PFSK-1 (cell line): ENCODE measurements at regions not wholly inside any gene's neighbourhood (a gene's known extent, or its start where the extent isn't known, plus 50 kb on each side); places are given as distances from the start of the nearest gene placed in this dataset.
A peak's percentile ranks its signal among the peaks of the same experiment; 100 is the strongest.

Source experiments
- FOXP2 ChIP-seq: optimal IDR thresholded peaks from 2 replicates; pipeline ENCODE3; 2011; ENCODE audit warnings: borderline replicate concordance, control low read depth, inconsistent platforms; ENCODE audit not compliant: insufficient read depth; ENCODE audit errors: extremely low read length, extremely low read depth
- POLR2AphosphoS5 ChIP-seq: IDR thresholded peaks from 2 replicates; pipeline ENCODE4 v1.6.1; 2012; ENCODE audit warnings: low read depth, mild to moderate bottlenecking, control low read depth, low read length, moderate library complexity
- REST ChIP-seq, 2 experiments: IDR thresholded peaks; 2 replicates each; pipeline versions ENCODE4 v1.6.1 to v1.8.0; 2011 to 2012; ENCODE audit warnings: low read depth in 2 of 2, low read length in 2 of 2, control low read depth in 1 of 2, inconsistent platforms in 1 of 2, mild to moderate bottlenecking in 1 of 2, moderate library complexity in 1 of 2; ENCODE audit not compliant: insufficient read depth in 1 of 2
- SIN3A ChIP-seq: IDR thresholded peaks from 2 replicates; pipeline ENCODE4 v1.6.1; 2012; ENCODE audit warnings: mild to moderate bottlenecking, low read length, moderate library complexity, borderline replicate concordance; ENCODE audit not compliant: insufficient read depth
- TAF1 ChIP-seq: IDR thresholded peaks from 2 replicates; pipeline ENCODE4 v1.6.1; 2012; ENCODE audit warnings: low read length, control low read depth, borderline replicate concordance; ENCODE audit not compliant: insufficient read depth

DNA sequence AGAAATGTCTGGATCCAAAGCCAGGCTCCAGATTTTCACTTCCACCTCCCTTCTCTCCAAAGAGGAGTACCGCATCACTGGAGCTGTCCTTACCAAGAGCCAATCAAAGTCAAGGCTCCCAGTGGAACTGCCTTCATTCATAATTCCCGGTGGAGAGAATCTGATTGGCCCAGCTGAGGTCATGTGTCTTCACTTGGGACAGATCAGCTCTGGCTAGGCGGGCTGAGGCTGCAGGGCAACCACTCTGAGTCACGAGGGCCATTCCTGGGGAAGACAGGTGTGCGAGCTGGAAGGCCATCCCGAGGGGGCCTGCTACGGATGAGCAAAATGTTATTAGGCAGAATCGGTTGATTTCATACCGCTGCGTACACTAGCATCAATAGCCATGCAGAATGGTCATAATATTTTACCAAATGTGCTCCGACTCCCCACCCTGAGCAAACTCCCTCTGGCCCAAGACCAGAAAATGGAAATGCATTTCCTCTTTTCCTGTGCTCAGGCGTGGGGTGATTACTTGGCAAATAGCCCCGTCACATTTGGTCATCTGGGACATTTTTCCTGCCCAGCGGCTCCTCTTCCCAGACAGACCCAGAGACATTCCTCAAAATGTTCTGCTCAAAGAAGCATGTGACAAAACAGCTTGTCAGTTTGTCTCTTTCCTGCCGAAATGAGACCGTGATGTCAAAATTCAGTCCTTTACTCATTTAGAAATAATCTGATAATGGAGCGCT is 111.1 kb downstream of the AIPL1 start:
- TF ChIP-seq POLR2AphosphoS5 = 0 out of 2 replicates have a peak, but pooled peaks have one; percentile 28
- TF ChIP-seq TAF1 = no peak
- peak; percentile 48 for TF ChIP-seq FOXP2
- TF ChIP-seq SIN3A = peak; percentile 71; the same call in 1 of the 2 replicates
- peak in 1 of 2 experiments; percentile 27; a peak in 1 of 4 replicates for TF ChIP-seq REST (IDR thresholded peaks at IDR 0.05; ENCODE audit: insufficient read depth in 1 of 2, low read depth in 2 of 2, low read length in 2 of 2)

DNA sequence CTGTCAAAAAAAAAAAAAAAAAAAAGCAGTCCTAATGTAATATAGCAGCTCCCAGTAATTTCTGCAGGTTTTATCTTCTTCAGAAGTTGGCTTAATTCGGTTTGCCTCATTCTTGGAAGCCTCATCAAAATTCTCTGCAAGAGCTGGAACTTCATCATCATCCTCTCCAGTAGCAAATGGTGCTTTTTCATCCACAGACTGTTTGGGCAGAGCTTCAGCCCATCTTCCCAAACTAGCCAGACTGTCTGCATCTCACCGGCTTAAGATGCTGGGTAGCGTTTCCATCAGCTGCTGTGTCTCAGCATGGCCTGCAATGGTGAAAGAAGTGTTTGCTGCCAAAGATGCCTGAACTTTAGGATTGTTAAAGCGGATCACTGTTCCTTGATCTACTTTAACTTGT is 112.6 kb downstream of the AIPL1 start:
- TF ChIP-seq FOXP2 (no peak), SIN3A (no peak), POLR2AphosphoS5 (no peak), TAF1 (no peak), REST (IDR thresholded peaks at IDR 0.05; ENCODE audit: insufficient read depth in 1 of 2, low read depth in 2 of 2, low read length in 2 of 2) (no peak)

GRCh38 chr17:6314311-6314710 is 120.6 kb downstream of the AIPL1 start:
- no peak for TF ChIP-seq SIN3A
- TF ChIP-seq POLR2AphosphoS5 = no peak
- no peak for TF ChIP-seq REST (IDR thresholded peaks at IDR 0.05; ENCODE audit: insufficient read depth in 1 of 2, low read depth in 2 of 2, low read length in 2 of 2)
- no peak for TF ChIP-seq FOXP2
- no peak for TF ChIP-seq TAF1

DNA sequence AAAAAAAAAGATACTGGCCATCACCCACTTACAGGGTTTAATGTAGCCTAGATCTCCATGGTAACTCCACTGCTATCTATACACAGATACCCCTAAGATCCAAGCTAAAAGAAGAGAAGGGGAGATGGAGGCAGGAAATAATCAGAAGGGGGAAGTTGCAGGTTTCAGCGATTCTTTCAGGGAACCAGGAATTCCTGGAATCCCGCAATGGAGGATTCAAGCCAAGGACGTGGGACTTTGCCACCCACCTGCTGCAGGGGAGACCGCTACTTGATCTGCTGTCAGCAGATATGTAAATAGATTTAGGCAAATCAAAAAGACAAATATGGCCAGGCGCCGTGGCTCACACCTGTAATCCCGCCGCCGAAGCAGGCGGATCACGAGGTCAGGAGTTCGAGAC is 121.1 kb downstream of the AIPL1 start:
- TF ChIP-seq POLR2AphosphoS5 = no peak
- no peak for TF ChIP-seq REST (IDR thresholded peaks at IDR 0.05; ENCODE audit: insufficient read depth in 1 of 2, low read depth in 2 of 2, low read length in 2 of 2)
- TF ChIP-seq SIN3A = no peak
- TF ChIP-seq TAF1 = no peak
- no peak for TF ChIP-seq FOXP2

GRCh38 chr17:6306820-6307219 is 128.1 kb downstream of the AIPL1 start:
- TF ChIP-seq REST (IDR thresholded peaks at IDR 0.05; ENCODE audit: insufficient read depth in 1 of 2, low read depth in 2 of 2, low read length in 2 of 2) = 0 out of 4 replicates have a peak, but pooled peaks of 1 of the 2 experiments have one; percentile 45
- TF ChIP-seq POLR2AphosphoS5 = no peak
